ENCODE measurements at regions not wholly inside any gene's neighbourhood (a gene's known extent, or its start where the extent isn't known, plus 50 kb on each side); places are given as distances from the start of the nearest gene placed in this dataset.

- H3K4me3 ChIP-seq (ENCODE audit: insufficient read depth, low read length), result no peak overlapping the region
- H3K36me3 ChIP-seq (ENCODE audit: insufficient read depth, low read length), result no peaks in the 10 kb centered on the region
- H3K4me1 ChIP-seq (ENCODE audit: insufficient read depth, low read length), result no peaks in the 10 kb centered on the region
- no peaks in the 10 kb centered on the region for H3K9me3 ChIP-seq (ENCODE audit: low read depth, low read length)
- H3K79me2 ChIP-seq (ENCODE audit: insufficient read depth, low read length), result no peaks in the 10 kb centered on the region
- no peak overlapping the region for H2AFZ ChIP-seq (ENCODE audit: low read length)
- no peak overlapping the region for H3K27ac ChIP-seq (ENCODE audit: low read depth, low read length)
- no peak for TF ChIP-seq CTCF (IDR thresholded peaks at IDR 0.05; ENCODE audit: extremely low read depth, low read depth, low read length)
- no peaks in the 10 kb centered on the region for H3K27me3 ChIP-seq (ENCODE audit: insufficient read depth, low read length)
- no peak overlapping the region for H3K4me2 ChIP-seq (ENCODE audit: insufficient read depth, low read length)
- DNase-seq (ENCODE audit: insufficient read length, low spot score, missing footprints), result no peak
- no peaks in the 10 kb centered on the region for H4K20me1 ChIP-seq (ENCODE audit: insufficient read depth, low read length)
Observed at GRCh38 chr7:145331522-145331921, 495.7 kb upstream of the TPK1 start.

GRCh38 chr7:145331076-145331475, 495.2 kb upstream of the TPK1 start:
- H3K27ac ChIP-seq (ENCODE audit: low read depth, low read length), result no peak overlapping the region
- no peak overlapping the region for H3K4me3 ChIP-seq (ENCODE audit: insufficient read depth, low read length)
- H3K4me2 ChIP-seq (ENCODE audit: insufficient read depth, low read length), result no peak overlapping the region
- no peak for DNase-seq (ENCODE audit: insufficient read length, low spot score, missing footprints)
- no peaks in the 10 kb centered on the region for H3K4me1 ChIP-seq (ENCODE audit: insufficient read depth, low read length)
- no peaks in the 10 kb centered on the region for H3K36me3 ChIP-seq (ENCODE audit: insufficient read depth, low read length)
- no peak for TF ChIP-seq CTCF (IDR thresholded peaks at IDR 0.05; ENCODE audit: extremely low read depth, low read depth, low read length)
- H2AFZ ChIP-seq (ENCODE audit: low read length), result no peak overlapping the region
- no peaks in the 10 kb centered on the region for H3K9me3 ChIP-seq (ENCODE audit: low read depth, low read length)
- H4K20me1 ChIP-seq (ENCODE audit: insufficient read depth, low read length), result no peaks in the 10 kb centered on the region
- H3K79me2 ChIP-seq (ENCODE audit: insufficient read depth, low read length), result no peaks in the 10 kb centered on the region
- no peaks in the 10 kb centered on the region for H3K27me3 ChIP-seq (ENCODE audit: insufficient read depth, low read length)

- H2AFZ ChIP-seq (ENCODE audit: low read length), result no peak overlapping the region
- H3K4me1 ChIP-seq (ENCODE audit: insufficient read depth, low read length), result no peaks in the 10 kb centered on the region
- no peaks in the 10 kb centered on the region for H4K20me1 ChIP-seq (ENCODE audit: insufficient read depth, low read length)
- no peak for TF ChIP-seq CTCF (IDR thresholded peaks at IDR 0.05; ENCODE audit: extremely low read depth, low read depth, low read length)
- no peaks in the 10 kb centered on the region for H3K79me2 ChIP-seq (ENCODE audit: insufficient read depth, low read length)
- H3K9me3 ChIP-seq (ENCODE audit: low read depth, low read length), result no peaks in the 10 kb centered on the region
- H3K4me3 ChIP-seq (ENCODE audit: insufficient read depth, low read length), result no peak overlapping the region
- no peak overlapping the region for H3K4me2 ChIP-seq (ENCODE audit: insufficient read depth, low read length)
- H3K27me3 ChIP-seq (ENCODE audit: insufficient read depth, low read length), result no peaks in the 10 kb centered on the region
- H3K27ac ChIP-seq (ENCODE audit: low read depth, low read length), result no peak overlapping the region
- no peaks in the 10 kb centered on the region for H3K36me3 ChIP-seq (ENCODE audit: insufficient read depth, low read length)
- peak; percentile 21 for DNase-seq (ENCODE audit: insufficient read length, low spot score, missing footprints)
Observed at GRCh38 chr7:145327646-145328045, 491.8 kb upstream of the TPK1 start.

GRCh38 chr7:145324081-145324480, 488.2 kb upstream of the TPK1 start:
- H3K9me3 ChIP-seq (ENCODE audit: low read depth, low read length), result no peaks in the 10 kb centered on the region
- H3K27me3 ChIP-seq (ENCODE audit: insufficient read depth, low read length), result no peaks in the 10 kb centered on the region
- no peak overlapping the region for H3K4me3 ChIP-seq (ENCODE audit: insufficient read depth, low read length)
- H2AFZ ChIP-seq (ENCODE audit: low read length), result no peak overlapping the region
- H4K20me1 ChIP-seq (ENCODE audit: insufficient read depth, low read length), result no peaks in the 10 kb centered on the region
- no peak for TF ChIP-seq CTCF (IDR thresholded peaks at IDR 0.05; ENCODE audit: extremely low read depth, low read depth, low read length)
- DNase-seq (ENCODE audit: insufficient read length, low spot score, missing footprints), result no peak
- H3K4me2 ChIP-seq (ENCODE audit: insufficient read depth, low read length), result no peak overlapping the region
- H3K79me2 ChIP-seq (ENCODE audit: insufficient read depth, low read length), result no peaks in the 10 kb centered on the region
- no peak overlapping the region for H3K27ac ChIP-seq (ENCODE audit: low read depth, low read length)
- no peaks in the 10 kb centered on the region for H3K4me1 ChIP-seq (ENCODE audit: insufficient read depth, low read length)
- no peaks in the 10 kb centered on the region for H3K36me3 ChIP-seq (ENCODE audit: insufficient read depth, low read length)

Data from osteoblast (primary cell).